GM21390 (cell line): ENCODE measurements at regions not wholly inside any gene's neighbourhood (a gene's known extent, or its start where the extent isn't known, plus 50 kb on each side); places are given as distances from the start of the nearest gene placed in this dataset.

Experiments used
- ATAC-seq: cut with Tn5 transposase; IDR thresholded peaks from one replicate; pipeline ENCODE4 v1.9.1; 2021; ENCODE audit not compliant: unreplicated experiment

- no peak for ATAC-seq
Observed at GRCh38 chr2:55973673-55974072, 50.1 kb upstream of the EFEMP1 start.

- ATAC-seq: no peak
Observed at GRCh38 chr2:55976681-55977080, 53.1 kb upstream of the EFEMP1 start.

- ATAC-seq: peak; percentile 89
Observed at GRCh38 chr2:55985406-55985805, 61.8 kb upstream of the EFEMP1 start.

DNA sequence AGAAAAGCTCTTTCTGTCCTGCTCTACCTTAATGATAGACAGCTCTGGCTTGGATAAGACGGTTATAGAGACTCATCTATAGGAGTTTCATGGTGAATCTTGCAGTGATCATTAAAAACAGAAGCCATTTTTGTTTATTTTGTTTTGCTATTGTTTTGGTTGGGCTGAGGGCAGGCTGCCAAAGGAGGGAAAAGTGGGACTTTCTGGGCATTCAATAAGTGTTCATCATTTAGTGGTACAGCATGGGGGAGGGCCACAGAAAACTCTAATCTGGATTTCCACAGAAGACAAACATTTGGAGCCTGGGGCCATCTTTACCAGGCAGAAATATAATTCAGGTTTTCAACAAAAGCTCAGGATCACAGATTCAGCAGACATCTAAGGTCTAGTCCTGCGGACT is 62.4 kb upstream of the EFEMP1 start:
- no peak for ATAC-seq

DNA sequence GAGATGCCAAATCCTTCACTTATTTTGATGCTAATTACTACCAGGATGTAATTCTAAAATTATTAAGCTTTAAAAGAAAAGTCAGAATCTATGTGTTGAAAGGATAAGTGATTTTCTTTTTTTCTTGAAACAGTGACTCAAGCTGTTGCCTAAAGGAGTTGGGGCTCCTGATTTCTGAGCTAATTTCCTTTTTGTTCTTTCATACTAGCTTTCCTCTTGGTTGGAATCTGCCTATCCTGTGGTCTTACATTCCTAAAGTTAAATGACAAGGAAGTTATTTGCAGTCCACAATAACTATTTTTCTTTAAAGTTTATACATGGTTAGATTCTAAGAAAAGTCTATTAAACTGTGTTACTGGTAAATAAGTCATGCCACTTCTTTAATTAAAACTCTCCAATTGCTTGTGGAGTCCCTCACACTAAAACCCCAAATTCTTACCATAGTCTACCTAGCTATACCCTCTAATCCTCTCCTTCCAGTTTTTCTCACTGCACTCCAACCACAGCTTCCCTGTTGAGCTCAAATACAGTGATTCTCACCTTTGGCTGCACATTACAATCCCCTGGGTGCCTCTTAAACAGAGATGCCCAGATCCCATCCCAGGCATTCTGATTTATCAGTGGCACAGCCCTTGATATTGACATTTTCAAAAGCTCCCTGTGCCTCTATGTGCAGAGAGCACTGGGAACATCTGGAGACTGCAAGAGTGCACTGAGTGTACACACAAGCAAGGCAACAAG is 63.3 kb upstream of the EFEMP1 start:
- ATAC-seq: no peak

DNA sequence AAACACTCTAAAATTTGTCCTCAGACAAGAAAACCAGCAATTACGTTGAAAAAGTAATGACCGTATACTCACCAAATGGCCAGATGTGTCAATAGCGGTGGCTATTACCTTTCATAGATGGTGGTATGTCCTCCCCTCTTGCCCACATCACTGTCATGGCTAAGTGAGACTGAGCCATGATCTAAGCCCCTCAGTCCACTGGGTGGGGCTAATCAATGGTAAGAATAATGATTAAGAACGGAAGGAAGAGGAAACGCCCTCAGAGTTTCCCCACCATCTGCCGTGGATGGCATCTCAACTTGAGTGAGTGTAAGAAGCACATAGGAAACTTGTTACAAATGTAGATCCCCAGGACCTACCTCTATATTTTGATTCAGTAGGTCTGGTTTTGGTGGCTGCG is 65.8 kb upstream of the EFEMP1 start:
- ATAC-seq: no peak

DNA sequence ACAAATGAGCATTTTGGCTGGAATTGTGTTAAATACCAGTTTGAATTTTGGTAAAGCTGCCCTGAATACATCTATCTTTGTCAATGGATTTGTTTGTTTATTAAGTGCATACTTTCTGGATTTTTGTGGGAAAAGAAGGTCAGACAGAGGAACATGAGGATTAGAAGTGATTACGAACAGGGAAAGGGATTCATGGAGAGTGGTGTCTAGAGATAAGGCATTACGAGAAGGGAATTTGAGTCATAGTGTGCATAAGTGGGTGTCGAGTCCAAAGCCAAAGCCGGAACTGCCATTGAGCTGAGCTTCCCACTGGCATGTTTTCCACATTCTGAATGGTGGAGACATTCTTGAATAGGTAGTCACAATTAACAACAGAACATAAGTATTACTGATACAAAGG is 68.9 kb upstream of the EFEMP1 start:
- ATAC-seq: no peak

DNA sequence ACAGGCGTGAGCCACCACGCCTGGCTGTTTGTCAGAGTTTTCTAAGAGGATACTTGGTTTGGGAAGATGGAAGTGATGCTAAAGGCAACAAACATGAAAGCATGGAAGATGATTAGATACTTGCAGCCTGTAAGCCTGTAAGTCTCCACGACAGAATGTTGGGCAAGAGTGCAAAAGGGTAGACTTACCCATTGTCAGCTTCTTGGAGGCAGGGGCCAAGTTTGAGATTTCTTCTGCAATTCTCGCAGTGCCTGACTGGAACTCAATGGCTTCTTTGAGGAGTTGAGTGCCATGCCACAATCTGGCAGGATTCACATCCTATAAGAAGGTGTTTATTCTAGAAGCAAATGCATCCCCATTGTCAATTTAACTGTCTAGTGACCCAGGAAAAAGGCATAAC is 70.1 kb upstream of the EFEMP1 start:
- no peak for ATAC-seq

GRCh38 chr2:55995211-55995610 is 71.6 kb upstream of the EFEMP1 start:
- no peak for ATAC-seq

- no peak for ATAC-seq
Observed at GRCh38 chr2:55995902-55996301, 72.3 kb upstream of the EFEMP1 start.

GRCh38 chr2:55999231-55999630 is 75.6 kb upstream of the EFEMP1 start:
- ATAC-seq: no peak

- no peak for ATAC-seq
Observed at GRCh38 chr2:55999790-56000189, 76.2 kb upstream of the EFEMP1 start.

DNA sequence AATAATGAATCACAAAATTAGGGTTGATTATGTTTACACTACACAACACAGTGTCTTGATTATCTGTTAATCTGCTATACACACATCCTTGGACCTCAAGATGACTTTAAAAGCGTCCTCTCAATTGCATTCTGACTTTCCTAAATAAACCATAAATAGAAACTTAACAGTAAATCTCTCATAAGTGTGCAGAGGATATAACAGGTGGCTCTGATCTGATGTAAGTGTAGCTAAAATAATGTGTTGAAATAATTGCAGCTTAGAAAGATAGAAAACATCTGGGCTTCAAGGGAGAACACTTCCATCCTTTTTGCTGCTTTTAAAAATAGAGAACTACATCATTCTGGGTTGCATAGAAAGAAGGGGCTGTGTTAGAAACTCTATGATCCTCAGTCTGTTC is 78.4 kb upstream of the EFEMP1 start:
- ATAC-seq: no peak

- no peak for ATAC-seq
Observed at GRCh38 chr2:56008661-56009431, 85.3 kb upstream of the EFEMP1 start.

DNA sequence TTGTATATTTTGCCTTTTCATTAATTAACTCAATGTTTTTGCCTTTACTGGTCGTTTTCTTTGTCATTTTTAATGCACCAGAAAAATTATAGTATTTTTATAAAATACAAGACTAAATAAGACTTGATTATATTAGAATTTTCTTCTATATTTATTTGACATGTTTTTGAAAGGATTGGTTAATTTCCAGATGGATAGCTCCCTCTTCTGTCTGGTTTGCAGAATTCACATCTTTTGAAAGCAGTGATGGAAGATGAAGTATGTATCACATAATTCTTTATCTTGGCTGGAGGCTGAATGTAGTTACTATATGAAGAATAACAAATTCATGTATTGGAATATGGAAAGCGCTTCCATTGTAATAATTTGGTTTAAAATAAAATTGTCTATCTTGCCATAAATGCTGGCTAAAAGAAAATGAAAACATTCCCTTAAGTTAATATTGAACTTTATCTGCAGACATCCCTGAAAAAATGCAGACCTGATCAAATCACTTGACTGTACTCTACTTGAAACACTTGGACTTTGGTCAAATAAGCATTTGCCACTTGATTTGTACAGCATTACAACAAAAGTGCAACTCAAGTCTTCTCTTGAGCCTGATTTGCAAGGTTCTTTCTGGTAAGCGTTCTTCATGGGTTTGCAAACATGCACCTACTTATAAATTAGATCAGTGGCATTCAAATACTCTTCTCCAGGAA is 86.3 kb upstream of the EFEMP1 start:
- no peak for ATAC-seq

GRCh38 chr2:56011624-56012023 is 88.0 kb upstream of the EFEMP1 start:
- ATAC-seq: no peak

DNA sequence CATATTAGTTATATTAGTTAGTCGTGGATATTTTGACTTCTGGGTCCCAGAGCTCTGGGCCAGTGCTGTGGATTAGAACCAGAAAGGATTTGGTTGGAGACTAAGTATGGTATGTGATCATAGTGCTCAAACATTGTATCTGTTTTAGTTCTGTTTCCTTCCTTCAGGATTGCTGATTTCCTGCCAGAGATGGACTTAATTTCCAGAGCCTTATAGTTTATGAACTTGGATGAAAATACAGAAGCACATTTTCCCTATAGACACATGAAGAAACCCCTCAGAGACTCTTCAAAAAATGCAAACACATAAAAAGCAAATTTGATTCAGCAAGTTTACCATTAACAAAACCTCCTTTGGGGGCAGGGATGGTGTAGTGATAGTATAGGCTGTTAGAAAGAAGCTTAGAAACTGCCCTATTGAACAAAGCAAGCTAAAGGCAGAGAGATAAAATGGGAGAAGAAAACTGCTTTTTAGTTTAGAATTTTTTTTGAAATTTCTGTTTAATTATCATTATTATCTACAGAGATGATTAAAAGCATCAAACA is 88.7 kb upstream of the EFEMP1 start:
- no peak for ATAC-seq

DNA sequence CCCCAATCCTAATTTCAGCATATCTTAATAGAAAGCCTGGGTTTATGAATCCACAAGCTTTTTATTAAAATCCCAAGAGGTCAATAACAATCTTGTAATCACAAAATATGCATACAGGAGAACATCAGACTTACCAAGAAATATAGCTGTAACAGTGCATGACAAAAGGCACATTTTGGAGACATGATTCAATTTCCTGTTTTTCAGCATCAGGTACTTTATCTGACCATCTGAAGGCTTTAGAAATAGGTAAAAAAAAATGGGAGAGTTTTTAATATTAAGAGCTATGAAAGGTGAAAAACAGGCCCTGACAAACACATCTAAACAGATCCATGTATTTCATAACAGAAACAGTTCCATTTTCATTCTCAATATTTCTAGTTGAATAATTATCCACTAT is 89.9 kb upstream of the EFEMP1 start:
- no peak for ATAC-seq

- no peak for ATAC-seq
Observed at GRCh38 chr2:56014046-56014730, 90.6 kb upstream of the EFEMP1 start.

GRCh38 chr2:56015711-56016115 is 92.1 kb upstream of the EFEMP1 start:
- no peak for ATAC-seq

GRCh38 chr2:56017784-56018183 is 94.2 kb upstream of the EFEMP1 start:
- no peak for ATAC-seq
